Neural progenitor cell (in vitro differentiated cells): ENCODE measurements at regions not wholly inside any gene's neighbourhood (a gene's known extent, or its start where the extent isn't known, plus 50 kb on each side); places are given as distances from the start of the nearest gene placed in this dataset.

ENCODE experiments used
- EZH2 ChIP-seq: fragments of 200-600 bp; sonication (generic); IDR thresholded peaks from 2 replicates; pipeline ENCODE4 v1.6.1; 2017; ENCODE audit warnings: antibody characterized with exemption, mild to moderate bottlenecking, moderate library complexity
- TF ChIP-seq, protein P1 (sequence below): fragments of 200-600 bp; sonication (generic); IDR thresholded peaks from 2 replicates; pipeline ENCODE4 v1.5.1; 2017; ENCODE audit warnings: antibody characterized with exemption, mild to moderate bottlenecking

- TF ChIP-seq, protein P1, sequence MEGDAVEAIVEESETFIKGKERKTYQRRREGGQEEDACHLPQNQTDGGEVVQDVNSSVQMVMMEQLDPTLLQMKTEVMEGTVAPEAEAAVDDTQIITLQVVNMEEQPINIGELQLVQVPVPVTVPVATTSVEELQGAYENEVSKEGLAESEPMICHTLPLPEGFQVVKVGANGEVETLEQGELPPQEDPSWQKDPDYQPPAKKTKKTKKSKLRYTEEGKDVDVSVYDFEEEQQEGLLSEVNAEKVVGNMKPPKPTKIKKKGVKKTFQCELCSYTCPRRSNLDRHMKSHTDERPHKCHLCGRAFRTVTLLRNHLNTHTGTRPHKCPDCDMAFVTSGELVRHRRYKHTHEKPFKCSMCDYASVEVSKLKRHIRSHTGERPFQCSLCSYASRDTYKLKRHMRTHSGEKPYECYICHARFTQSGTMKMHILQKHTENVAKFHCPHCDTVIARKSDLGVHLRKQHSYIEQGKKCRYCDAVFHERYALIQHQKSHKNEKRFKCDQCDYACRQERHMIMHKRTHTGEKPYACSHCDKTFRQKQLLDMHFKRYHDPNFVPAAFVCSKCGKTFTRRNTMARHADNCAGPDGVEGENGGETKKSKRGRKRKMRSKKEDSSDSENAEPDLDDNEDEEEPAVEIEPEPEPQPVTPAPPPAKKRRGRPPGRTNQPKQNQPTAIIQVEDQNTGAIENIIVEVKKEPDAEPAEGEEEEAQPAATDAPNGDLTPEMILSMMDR: no peak
- TF ChIP-seq EZH2: no peak
Observed at GRCh38 chr2:39934851-39935250, 155.8 kb upstream of the THUMPD2 start.
